GM20000 (cell line): ENCODE measurements at regions not wholly inside any gene's neighbourhood (a gene's known extent, or its start where the extent isn't known, plus 50 kb on each side); places are given as distances from the start of the nearest gene placed in this dataset.
"Not testable (repeated sequence)": the region's sequence is repeated elsewhere in the genome, so short reads cannot be mapped to it uniquely, and the experiment has no call there.

ENCODE experiments used
- DNase-seq: peaks from one replicate; pipeline ENCODE4 v3.0.0; 2012; ENCODE audit warnings: low spot score
- CTCF ChIP-seq: IDR thresholded peaks from 2 replicates; pipeline ENCODE4 v1.5.1; 2012; ENCODE audit warnings: mild to moderate bottlenecking, control low read depth; ENCODE audit errors: extremely low read depth, missing control alignments

- DNase-seq: no peak
- TF ChIP-seq CTCF: no peak
Measured at GRCh38 chr3:74978684-74979083, 364.2 kb upstream of the CNTN3 start.

- DNase-seq: not testable (repeated sequence)
Measured at GRCh38 chr3:74985028-74985904, 370.8 kb upstream of the CNTN3 start.

GRCh38 chr3:74988095-74988494, 373.6 kb upstream of the CNTN3 start:
- DNase-seq: no peak
- no peak for TF ChIP-seq CTCF

GRCh38 chr3:74992898-74993297, 378.4 kb upstream of the CNTN3 start:
- no peak for DNase-seq
- no peak for TF ChIP-seq CTCF

GRCh38 chr3:75001330-75001729, 386.9 kb upstream of the CNTN3 start:
- no peak for DNase-seq
- TF ChIP-seq CTCF: no peak

GRCh38 chr3:75012791-75013331, 398.4 kb upstream of the CNTN3 start:
- no peak for TF ChIP-seq CTCF

GRCh38 chr3:75014008-75014407, 399.5 kb upstream of the CNTN3 start:
- no peak for TF ChIP-seq CTCF
- no peak for DNase-seq

More at GRCh38 chr3:75012791-75013331, 398.4 kb upstream of the CNTN3 start:
- no peak for DNase-seq
